Sigmoid colon (tissue), 6 donors: ENCODE measurements at regions not wholly inside any gene's neighbourhood (a gene's known extent, or its start where the extent isn't known, plus 50 kb on each side); places are given as distances from the start of the nearest gene placed in this dataset.
"Not testable (repeated sequence)": the region's sequence is repeated elsewhere in the genome, so short reads cannot be mapped to it uniquely, and the experiment has no call there.

ENCODE experiments used
- DNase-seq: peaks from one replicate; pipeline ENCODE4 v3.0.0-alpha.2; 2019
- H3K27ac ChIP-seq, 4 donors: fragments of 200-600 bp; sonication (generic); one replicate each; pipeline ENCODE4 v1.5.1; 2016 to 2019; ENCODE audit warnings: mild to moderate bottlenecking in 1 of 4
- H3K27me3 ChIP-seq, 3 donors: fragments of 200-600 bp; sonication (generic); one replicate each; pipeline ENCODE4 v1.5.1; 2019; ENCODE audit warnings: mild to moderate bottlenecking in 1 of 3
- H3K36me3 ChIP-seq, 4 donors: fragments of 200-600 bp; sonication (generic); one replicate each; pipeline ENCODE4 v1.5.1; 2016 to 2019
- H3K4me1 ChIP-seq, 4 donors: fragments of 200-600 bp; sonication (generic); one replicate each; pipeline ENCODE4 v1.5.1; 2017 to 2019
- H3K4me3 ChIP-seq, 4 donors: fragments of 200-600 bp; sonication (generic); one replicate each; pipeline ENCODE4 v1.5.1; 2017 to 2019; ENCODE audit warnings: mild to moderate bottlenecking in 2 of 4, moderate library complexity in 1 of 4
- H3K9me3 ChIP-seq, 4 donors: fragments of 200-600 bp in 3 of 4; sonication (generic) in 3 of 4; one replicate each; pipeline versions ENCODE4 v1.5.1 to v1.6.1; 2013 to 2019
- EP300 ChIP-seq, 4 donors: sonication (generic); formaldehyde crosslinking; IDR thresholded peaks; one replicate each; pipeline ENCODE4 v1.6.1; 2017; ENCODE audit warnings: antibody characterized with exemption in 4 of 4
- POLR2A ChIP-seq, 2 donors: fragments of 450-650 bp; IDR thresholded peaks; one replicate each; pipeline ENCODE4 v1.6.1; 2016; ENCODE audit warnings: antibody characterized with exemption in 2 of 2, mild to moderate bottlenecking in 2 of 2, moderate library complexity in 2 of 2
- POLR2AphosphoS5 ChIP-seq, 4 donors: sonication (generic); formaldehyde crosslinking; IDR thresholded peaks; one replicate each; pipeline ENCODE4 v1.6.1; 2017; ENCODE audit warnings: antibody characterized with exemption in 4 of 4
- WGBS, 2 donors: extraction: QIAGEN DNeasy Blood & Tissue Kit; methylation state at CpG; one replicate each; pipeline ENCODE4 v1.1.7; 2013; 5-methylcytosine and 5-hydroxymethylcytosine counted together
- intact Hi-C: fragments of 100-400 bp; cut with DNase I; formaldehyde crosslinking; loops from one replicate; pipeline ENCODE4 v1.15.1; 2023
- TF ChIP-seq, protein P1 (sequence below), 4 experiments: fragments of 450-650 bp in 3 of 4; fragments of 200-600 bp in 1 of 4; IDR thresholded peaks; one replicate each; pipeline ENCODE4 v1.5.1; 2016 to 2019; ENCODE audit warnings: antibody characterized with exemption in 4 of 4, mild to moderate bottlenecking in 3 of 4, moderate library complexity in 2 of 4
- donor health status: healthy with polysubstance abuse.
- donor health status: healthy.

DNA sequence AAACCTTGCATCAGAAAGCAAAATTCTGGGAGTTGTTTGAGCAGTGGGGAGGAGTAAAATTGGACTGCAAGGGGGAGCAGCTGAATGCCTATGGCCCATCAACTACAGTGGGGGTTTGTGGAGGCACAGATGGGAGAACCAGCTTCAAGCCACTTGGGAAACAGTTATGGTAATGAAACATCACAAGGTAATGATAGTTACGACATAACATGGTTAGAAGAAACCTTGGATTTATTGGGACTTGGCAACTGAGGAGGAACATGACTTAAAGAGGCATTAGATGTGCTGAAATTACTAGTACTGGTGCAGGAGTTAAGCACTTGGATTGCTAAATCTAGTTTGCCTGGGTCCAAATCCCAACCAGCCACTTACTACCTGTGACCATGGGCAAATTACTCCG, 868.4 kb downstream of the KCNMA1 start:
- H3K9me3 ChIP-seq, result peaks cover 0 to 3% (median 1%) of the 10 kb centered on the region in 4 donors
- peak overlapping the region in 3 of 4 donors; percentile 6 to 38 (median 36) for H3K27ac ChIP-seq
- TF ChIP-seq POLR2AphosphoS5 (IDR thresholded peaks at IDR 0.05), result no peak
- no peaks in the 10 kb centered on the region for H3K27me3 ChIP-seq
- intact Hi-C loops, result no loop called here
- 90 to 91% methylated on average over 2 of the region's 2 CpGs for WGBS, 2 donors
- peaks cover 0 to 16% (median 8%) of the 10 kb centered on the region in 4 donors for H3K4me1 ChIP-seq
- H3K36me3 ChIP-seq, result no peaks in the 10 kb centered on the region
- H3K4me3 ChIP-seq, result no peak overlapping the region
- no peak for DNase-seq

DNA sequence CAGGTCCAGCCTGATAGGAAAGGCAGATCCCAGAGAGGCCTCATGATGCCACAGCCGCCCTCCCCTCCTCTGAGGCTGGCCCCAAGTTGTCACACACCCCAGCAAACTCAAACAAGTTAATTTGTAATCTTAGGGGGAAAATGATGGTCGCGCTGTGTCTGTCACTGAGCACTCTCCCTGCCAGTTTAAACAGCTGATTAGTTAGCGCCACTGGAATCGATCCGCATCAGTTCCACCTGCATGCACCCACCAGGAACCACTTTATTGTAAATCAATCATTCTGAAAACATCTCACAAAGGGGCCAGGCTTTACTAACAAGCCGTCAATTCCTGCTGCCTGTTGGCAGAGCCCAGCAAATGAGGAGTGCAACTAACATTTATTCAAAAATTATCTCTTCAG, 870.9 kb downstream of the KCNMA1 start:
- no peaks in the 10 kb centered on the region for H3K9me3 ChIP-seq
- peaks cover 0 to 23% (median 8%) of the 10 kb centered on the region in 4 donors for H3K4me1 ChIP-seq
- no peak overlapping the region for H3K27ac ChIP-seq
- no peak overlapping the region for H3K4me3 ChIP-seq
- TF ChIP-seq POLR2A (IDR thresholded peaks at IDR 0.05) (no peak), POLR2AphosphoS5 (IDR thresholded peaks at IDR 0.05) (no peak), EP300 (IDR thresholded peaks at IDR 0.05) (no peak)
- TF ChIP-seq, protein P1, sequence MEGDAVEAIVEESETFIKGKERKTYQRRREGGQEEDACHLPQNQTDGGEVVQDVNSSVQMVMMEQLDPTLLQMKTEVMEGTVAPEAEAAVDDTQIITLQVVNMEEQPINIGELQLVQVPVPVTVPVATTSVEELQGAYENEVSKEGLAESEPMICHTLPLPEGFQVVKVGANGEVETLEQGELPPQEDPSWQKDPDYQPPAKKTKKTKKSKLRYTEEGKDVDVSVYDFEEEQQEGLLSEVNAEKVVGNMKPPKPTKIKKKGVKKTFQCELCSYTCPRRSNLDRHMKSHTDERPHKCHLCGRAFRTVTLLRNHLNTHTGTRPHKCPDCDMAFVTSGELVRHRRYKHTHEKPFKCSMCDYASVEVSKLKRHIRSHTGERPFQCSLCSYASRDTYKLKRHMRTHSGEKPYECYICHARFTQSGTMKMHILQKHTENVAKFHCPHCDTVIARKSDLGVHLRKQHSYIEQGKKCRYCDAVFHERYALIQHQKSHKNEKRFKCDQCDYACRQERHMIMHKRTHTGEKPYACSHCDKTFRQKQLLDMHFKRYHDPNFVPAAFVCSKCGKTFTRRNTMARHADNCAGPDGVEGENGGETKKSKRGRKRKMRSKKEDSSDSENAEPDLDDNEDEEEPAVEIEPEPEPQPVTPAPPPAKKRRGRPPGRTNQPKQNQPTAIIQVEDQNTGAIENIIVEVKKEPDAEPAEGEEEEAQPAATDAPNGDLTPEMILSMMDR (IDR thresholded peaks at IDR 0.05), result no peak
- 73 to 79% methylated on average over 7 of the region's 7 CpGs for WGBS, 2 donors
- H3K27me3 ChIP-seq, result no peaks in the 10 kb centered on the region
- intact Hi-C loops, result no loop called here
- H3K36me3 ChIP-seq, result no peaks in the 10 kb centered on the region
- DNase-seq, result no peak

DNA sequence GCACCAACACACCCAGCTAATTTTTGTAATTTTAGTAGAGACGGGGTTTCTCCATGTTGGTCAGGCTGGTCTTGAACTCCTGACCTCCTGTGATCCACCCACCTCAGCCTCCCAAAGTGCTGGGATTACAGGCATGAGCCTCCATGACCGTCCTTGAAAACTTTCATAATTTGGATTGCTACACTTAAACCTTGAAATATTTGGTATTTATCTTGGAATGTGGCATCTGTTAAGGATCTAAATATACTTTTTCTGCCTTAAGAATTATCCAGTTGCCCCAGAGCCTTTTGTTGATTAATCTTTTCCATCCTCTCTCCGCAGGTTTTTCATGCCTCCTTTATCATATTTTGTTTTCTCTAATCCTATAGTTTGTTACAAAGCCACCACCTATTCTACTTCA, 872.7 kb downstream of the KCNMA1 start:
- H3K9me3 ChIP-seq, intact Hi-C loops, H3K4me3 ChIP-seq, H3K27me3 ChIP-seq, H3K27ac ChIP-seq, H3K36me3 ChIP-seq, DNase-seq: not testable (repeated sequence)
- WGBS, 2 donors, result 76 to 92% methylated on average over 3 of the region's 3 CpGs
- peaks cover 0 to 16% (median 5%) of the 10 kb centered on the region in 4 donors for H3K4me1 ChIP-seq

DNA sequence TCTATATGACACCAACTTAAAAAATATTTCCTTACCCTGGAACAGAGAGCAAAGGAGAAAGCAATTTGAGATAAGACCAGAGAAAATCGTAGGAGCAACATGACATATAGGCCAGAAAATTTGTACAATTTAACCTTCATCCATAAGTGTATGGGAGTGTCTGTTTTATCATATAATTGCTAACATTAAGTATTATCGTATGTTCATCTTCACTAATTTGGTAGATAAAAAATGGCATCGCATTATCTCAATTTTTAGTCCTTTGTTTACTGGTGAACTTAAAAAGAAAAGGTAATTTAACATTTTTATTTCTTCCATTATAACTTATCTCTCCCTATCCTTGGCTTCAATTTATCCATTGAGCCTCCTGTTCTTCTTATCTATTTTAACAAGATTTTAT, 873.4 kb downstream of the KCNMA1 start:
- WGBS, 2 donors, result 77 to 91% methylated on average over 3 of the region's 3 CpGs
- DNase-seq, result no peak
- no peak for TF ChIP-seq POLR2A (IDR thresholded peaks at IDR 0.05)
- H3K4me1 ChIP-seq, result peaks cover 0 to 9% (median 1%) of the 10 kb centered on the region in 4 donors
- intact Hi-C loops, result no loop called here
- no peaks in the 10 kb centered on the region for H3K27me3 ChIP-seq
- no peak overlapping the region for H3K4me3 ChIP-seq
- H3K9me3 ChIP-seq, result no peaks in the 10 kb centered on the region
- no peak overlapping the region for H3K27ac ChIP-seq
- no peaks in the 10 kb centered on the region for H3K36me3 ChIP-seq

DNA sequence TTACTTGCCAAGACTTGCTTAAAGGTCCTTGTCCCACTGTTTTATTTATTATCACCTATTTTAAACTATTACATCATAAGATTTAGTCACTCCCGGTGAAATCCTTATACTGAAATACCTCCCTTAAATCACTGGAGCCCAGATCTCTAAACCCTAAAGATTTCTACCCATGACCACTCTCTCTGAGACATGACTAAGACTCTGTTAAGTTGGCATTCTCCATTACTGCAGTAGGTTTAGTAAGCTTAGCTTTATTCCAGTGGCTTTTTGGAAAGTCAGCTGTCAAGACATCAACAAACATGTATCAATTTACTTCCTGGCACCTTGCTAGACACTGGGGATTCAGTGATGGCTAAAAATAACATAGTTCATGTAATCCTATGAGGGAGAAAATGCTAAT, 874.2 kb downstream of the KCNMA1 start:
- H3K9me3 ChIP-seq, result no peaks in the 10 kb centered on the region
- peaks cover 0 to 8% (median 0%) of the 10 kb centered on the region in 4 donors for H3K4me1 ChIP-seq
- no peaks in the 10 kb centered on the region for H3K27me3 ChIP-seq
- TF ChIP-seq POLR2A (IDR thresholded peaks at IDR 0.05) (no peak), EP300 (IDR thresholded peaks at IDR 0.05) (no peak), POLR2AphosphoS5 (IDR thresholded peaks at IDR 0.05) (no peak)
- TF ChIP-seq, protein P1 (IDR thresholded peaks at IDR 0.05), result no peak
- H3K36me3 ChIP-seq, result no peaks in the 10 kb centered on the region
- no peak overlapping the region for H3K4me3 ChIP-seq
- H3K27ac ChIP-seq, result no peak overlapping the region
- DNase-seq, result no peak
- 72 to 75% methylated on average over 1 of the region's 1 CpG for WGBS, 2 donors
- intact Hi-C loops, result no loop called here

DNA sequence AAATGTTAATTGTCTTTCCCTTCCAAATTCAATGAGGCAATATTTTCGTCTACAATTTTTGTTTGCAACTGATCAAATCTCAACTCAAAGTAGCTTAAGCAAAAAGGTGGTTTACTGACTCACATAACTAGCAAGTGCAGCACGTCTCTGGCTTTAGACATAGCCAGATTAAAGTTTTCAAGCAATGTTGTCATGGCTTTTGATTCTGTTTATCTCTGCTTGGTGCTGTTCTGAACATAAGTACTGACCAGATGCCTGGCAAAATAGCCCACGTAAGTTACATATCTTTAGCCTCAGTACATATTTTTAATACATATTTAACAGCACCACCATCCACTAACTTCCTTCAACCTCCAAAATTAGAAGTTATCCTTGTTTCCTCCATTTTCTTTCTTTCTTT, 877.9 kb downstream of the KCNMA1 start:
- Histone ChIP-seq H3K4me3 (no peak overlapping the region), H3K27ac (no peak overlapping the region), H3K36me3 (no peaks in the 10 kb centered on the region), H3K27me3 (no peaks in the 10 kb centered on the region), H3K4me1 (peaks cover 0 to 8% (median 0%) of the 10 kb centered on the region in 4 donors), H3K9me3 (no peaks in the 10 kb centered on the region)
- no peak for DNase-seq
- WGBS, 2 donors, result 67 to 78% methylated on average over 3 of the region's 3 CpGs
- TF ChIP-seq, protein P1 (IDR thresholded peaks at IDR 0.05), result no peak
- TF ChIP-seq EP300 (IDR thresholded peaks at IDR 0.05) (no peak), POLR2A (IDR thresholded peaks at IDR 0.05) (no peak), POLR2AphosphoS5 (IDR thresholded peaks at IDR 0.05) (no peak)
- intact Hi-C loops, result no loop called here
